Endothelial cell of umbilical vein (primary cell): ENCODE measurements at regions not wholly inside any gene's neighbourhood (a gene's known extent, or its start where the extent isn't known, plus 50 kb on each side); places are given as distances from the start of the nearest gene placed in this dataset.

Source experiments
- BruUV-seq: library from RNA; stranded (reverse); fragments of 400-500 nt; replicated peaks from 2 replicates; lab custom pipeline; 2021; lab: Mats Ljungman, UMichigan
- CTCF ChIA-PET: fragments of 300-600, 350-600 bp; sonication (Branson Sonifier 250); formaldehyde crosslinking; loops from one replicate; lab custom pipeline; 2021; ENCODE audit warnings: antibody characterized with exemption, inconsistent platforms; lab: Charles Lee
- POLR2A ChIA-PET: fragments of 300-600, 350-600 bp; sonication (Branson Sonifier 250); formaldehyde crosslinking; loops from one replicate; lab custom pipeline; 2021; ENCODE audit warnings: antibody characterized with exemption, inconsistent platforms; lab: Charles Lee
- DNase-seq: peaks from one replicate; pipeline ENCODE4 v3.0.0-alpha.2; 2011; ENCODE audit warnings: low read depth, low spot score
- FAIRE-seq: peaks from 2 replicates; lab custom pipeline; 2011; peaks lifted over from hg19 to GRCh38; lab: Jason Lieb, UNC
- H2AFZ ChIP-seq: 2 replicates; pipeline ENCODE4 v1.6.0; 2012; ENCODE audit warnings: low read depth, low read length, control low read depth, inconsistent platforms
- H3K27ac ChIP-seq: 2 replicates; pipeline ENCODE4 v1.5.1; 2011; ENCODE audit warnings: low read depth, mild to moderate bottlenecking, control low read depth, low read length, moderate library complexity; ENCODE audit not compliant: insufficient read depth
- H3K27me3 ChIP-seq, 2 experiments: 2 replicates each; pipeline versions ENCODE4 v1.6.0 to v1.6.1; 2011; ENCODE audit warnings: low read length in 2 of 2, mixed read lengths in 1 of 2; ENCODE audit not compliant: control insufficient read depth in 2 of 2, insufficient read depth in 2 of 2
- H3K36me3 ChIP-seq, 2 experiments: 2 replicates in 1 of 2; 3 replicates in 1 of 2; pipeline ENCODE4 v1.5.1; 2011; ENCODE audit warnings: low read length in 2 of 2, mild to moderate bottlenecking in 1 of 2, moderate library complexity in 1 of 2; ENCODE audit not compliant: control insufficient read depth in 2 of 2, insufficient read depth in 2 of 2; ENCODE audit errors: extremely low read depth in 1 of 2
- H3K4me1 ChIP-seq: 3 replicates; pipeline ENCODE4 v1.5.1; 2011; ENCODE audit warnings: mild to moderate bottlenecking, low read length; ENCODE audit not compliant: control insufficient read depth, insufficient read depth; ENCODE audit errors: extremely low read depth
- H3K4me2 ChIP-seq: 2 replicates; pipeline ENCODE4 v1.6.1; 2011; ENCODE audit warnings: low read length, control low read depth, mixed read lengths; ENCODE audit not compliant: insufficient read depth
- H3K4me3 ChIP-seq, 3 experiments: fragments of 200-600 bp in 1 of 3; sonication (generic), shearing (Covaris generic) in 1 of 3; replicated peaks in 1 of 3; 2 replicates each; pipeline ENCODE4 v1.5.1; 2011 to 2016; ENCODE audit warnings: control low read depth in 3 of 3, low read length in 3 of 3, mild to moderate bottlenecking in 2 of 3, inconsistent platforms in 1 of 3, low read depth in 1 of 3, moderate library complexity in 1 of 3; ENCODE audit not compliant: insufficient read depth in 1 of 3
- H3K79me2 ChIP-seq: 2 replicates; pipeline ENCODE4 v1.6.0; 2012; ENCODE audit warnings: low read length, inconsistent platforms; ENCODE audit not compliant: control insufficient read depth, insufficient read depth
- H3K9ac ChIP-seq: replicated peaks from 2 replicates; pipeline ENCODE3; 2011; ENCODE audit warnings: low read length, control low read depth; ENCODE audit not compliant: insufficient read depth; ENCODE audit errors: extremely low read depth
- H3K9me1 ChIP-seq: replicated peaks from 3 replicates; pipeline ENCODE4 v1.6.0; 2011; ENCODE audit warnings: mild to moderate bottlenecking, low read length; ENCODE audit not compliant: control insufficient read depth, insufficient read depth; ENCODE audit errors: extremely low read depth
- H3K9me3 ChIP-seq: replicated peaks from 2 replicates; pipeline ENCODE4 v1.5.1; 2012; ENCODE audit warnings: low read length, inconsistent platforms; ENCODE audit not compliant: control insufficient read depth, insufficient read depth
- H4K20me1 ChIP-seq: replicated peaks from 2 replicates; pipeline ENCODE3; 2011; ENCODE audit warnings: mild to moderate bottlenecking, low read length; ENCODE audit not compliant: control insufficient read depth, insufficient read depth; ENCODE audit errors: extremely low read depth
- EZH2 ChIP-seq: IDR thresholded peaks from 2 replicates; pipeline ENCODE4 v1.6.1; 2012; ENCODE audit warnings: borderline replicate concordance, low read depth, mild to moderate bottlenecking, moderate library complexity, low read length, inconsistent platforms; ENCODE audit not compliant: severe bottlenecking
- FOS ChIP-seq: IDR thresholded peaks from 2 replicates; pipeline ENCODE4 v1.6.1; 2011; ENCODE audit warnings: mild to moderate bottlenecking, low read length, moderate library complexity, borderline replicate concordance; ENCODE audit not compliant: insufficient read depth
- GATA2 ChIP-seq: IDR thresholded peaks from 2 replicates; pipeline ENCODE4 v1.7.0; 2011; ENCODE audit warnings: low read depth, mild to moderate bottlenecking, moderate library complexity, mixed read lengths, low read length; ENCODE audit not compliant: insufficient read length, insufficient read depth
- JUN ChIP-seq: IDR thresholded peaks from 2 replicates; pipeline ENCODE4 v1.6.1; 2011; ENCODE audit warnings: borderline replicate concordance, low read depth; ENCODE audit not compliant: insufficient read length, insufficient read depth
- MYC ChIP-seq: IDR thresholded peaks from one replicate; pipeline ENCODE4 v1.6.1; 2011; ENCODE audit warnings: mild to moderate bottlenecking, low read depth, low read length
- POLR2A ChIP-seq: IDR thresholded peaks from 2 replicates; pipeline ENCODE4 v1.6.1; 2012; ENCODE audit warnings: low read depth, mild to moderate bottlenecking, control low read depth, low read length
- POLR2AphosphoS5 ChIP-seq: IDR thresholded peaks from 2 replicates; pipeline ENCODE4 v1.6.1; 2012; ENCODE audit warnings: low read depth, mild to moderate bottlenecking, control low read depth, low read length, moderate library complexity; ENCODE audit not compliant: insufficient read depth
- dilution Hi-C: fragments of 300-500 bp; cut with MboI; formaldehyde crosslinking; loops from one replicate; pipeline ENCODE4 v1.15.0; 2019; ENCODE audit warnings: low sequenced_read_pairs; ENCODE audit not compliant: extremely low pct_ligation_motif_present
- intact Hi-C: fragments of 100-400 bp; cut with micrococcal nuclease; formaldehyde crosslinking; loops from one replicate; pipeline ENCODE4 v1.10.0; 2022
- TF ChIP-seq, protein P1 (sequence below), 2 donors: IDR thresholded peaks; 1 replicate in 1 of 2; 2 replicates in 1 of 2; pipeline ENCODE4 v1.5.1; 2011; ENCODE audit warnings: low read length in 2 of 2, mild to moderate bottlenecking in 2 of 2, moderate library complexity in 2 of 2, control low read depth in 1 of 2, inconsistent platforms in 1 of 2, low read depth in 1 of 2; ENCODE audit not compliant: insufficient read depth in 1 of 2; ENCODE audit errors: extremely low read depth in 1 of 2
- TF ChIP-seq, protein P2 (sequence below): IDR thresholded peaks from 2 replicates; pipeline ENCODE4 v1.6.1; 2011; ENCODE audit not compliant: insufficient read depth, insufficient read length

DNA sequence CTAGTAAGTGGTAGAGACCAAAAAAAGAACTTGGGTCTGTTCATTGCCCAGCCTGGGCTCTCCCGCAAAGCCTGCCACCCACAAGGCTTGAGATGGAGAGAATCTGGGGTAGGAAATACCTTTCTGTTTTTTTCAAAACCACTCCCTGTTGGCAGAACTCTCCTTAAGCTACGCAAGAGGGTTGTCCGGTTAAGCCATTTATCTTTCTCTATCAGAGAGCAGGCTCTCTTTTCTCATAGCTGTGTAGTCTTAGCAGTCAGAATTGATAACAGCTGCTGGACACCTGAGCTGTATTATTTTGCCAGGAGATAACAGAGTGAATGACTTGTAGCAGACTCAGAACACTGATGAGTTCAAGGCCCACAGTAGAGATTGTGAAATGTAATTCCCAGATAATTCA lies 1088.1 kb downstream of the TSN start:
- Histone ChIP-seq H3K36me3 (no peaks in the 10 kb centered on the region), H2AFZ (no peak overlapping the region), H3K4me2 (no peak overlapping the region), H3K27me3 (no peaks in the 10 kb centered on the region), H3K4me3 (no peak overlapping the region), H3K27ac (no peak overlapping the region), H3K9me1 (no peaks in the 10 kb centered on the region), H4K20me1 (no peaks in the 10 kb centered on the region), H3K79me2 (no peaks in the 10 kb centered on the region), H3K9ac (no peak overlapping the region), H3K4me1 (no peaks in the 10 kb centered on the region), H3K9me3 (no peaks in the 10 kb centered on the region)
- no TSS peak for BruUV-seq
- CTCF ChIA-PET: no interaction called here
- DNase-seq: no peak
- POLR2A ChIA-PET: no interaction called here
- FAIRE-seq: no peak
- dilution Hi-C loops (no loop called here), intact Hi-C loops (no loop called here)
- no peak for TF ChIP-seq POLR2A
- no peak for TF ChIP-seq MYC

DNA sequence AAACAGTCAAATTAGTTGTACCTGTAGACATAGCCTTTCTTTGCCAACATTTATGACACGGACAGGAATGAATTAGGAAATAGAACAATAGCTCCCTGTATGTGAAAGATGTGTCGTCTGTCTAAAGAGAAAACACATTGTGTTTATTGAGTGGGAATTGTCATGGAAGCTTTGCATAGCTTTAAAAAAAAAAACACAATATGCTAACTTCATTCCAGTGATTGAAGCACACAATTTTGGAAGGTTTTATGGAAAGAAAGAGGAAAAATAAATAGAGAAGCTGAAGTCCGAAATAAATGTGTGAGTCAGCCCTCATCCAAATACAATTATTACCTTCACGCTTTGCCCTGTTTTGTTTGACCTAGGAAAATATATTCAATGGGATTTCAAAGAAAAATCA lies 1095.7 kb downstream of the TSN start:
- BruUV-seq: no TSS peak
- TF ChIP-seq FOS (no peak), GATA2 (no peak), POLR2A (no peak), EZH2 (no peak), MYC (no peak), JUN (no peak), POLR2AphosphoS5 (no peak)
- TF ChIP-seq, protein P1, sequence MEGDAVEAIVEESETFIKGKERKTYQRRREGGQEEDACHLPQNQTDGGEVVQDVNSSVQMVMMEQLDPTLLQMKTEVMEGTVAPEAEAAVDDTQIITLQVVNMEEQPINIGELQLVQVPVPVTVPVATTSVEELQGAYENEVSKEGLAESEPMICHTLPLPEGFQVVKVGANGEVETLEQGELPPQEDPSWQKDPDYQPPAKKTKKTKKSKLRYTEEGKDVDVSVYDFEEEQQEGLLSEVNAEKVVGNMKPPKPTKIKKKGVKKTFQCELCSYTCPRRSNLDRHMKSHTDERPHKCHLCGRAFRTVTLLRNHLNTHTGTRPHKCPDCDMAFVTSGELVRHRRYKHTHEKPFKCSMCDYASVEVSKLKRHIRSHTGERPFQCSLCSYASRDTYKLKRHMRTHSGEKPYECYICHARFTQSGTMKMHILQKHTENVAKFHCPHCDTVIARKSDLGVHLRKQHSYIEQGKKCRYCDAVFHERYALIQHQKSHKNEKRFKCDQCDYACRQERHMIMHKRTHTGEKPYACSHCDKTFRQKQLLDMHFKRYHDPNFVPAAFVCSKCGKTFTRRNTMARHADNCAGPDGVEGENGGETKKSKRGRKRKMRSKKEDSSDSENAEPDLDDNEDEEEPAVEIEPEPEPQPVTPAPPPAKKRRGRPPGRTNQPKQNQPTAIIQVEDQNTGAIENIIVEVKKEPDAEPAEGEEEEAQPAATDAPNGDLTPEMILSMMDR (IDR thresholded peaks at IDR 0.05; ENCODE audit: extremely low read depth in 1 of 2, insufficient read depth in 1 of 2, low read depth in 1 of 2, low read length in 2 of 2): no peak
- TF ChIP-seq, protein P2, sequence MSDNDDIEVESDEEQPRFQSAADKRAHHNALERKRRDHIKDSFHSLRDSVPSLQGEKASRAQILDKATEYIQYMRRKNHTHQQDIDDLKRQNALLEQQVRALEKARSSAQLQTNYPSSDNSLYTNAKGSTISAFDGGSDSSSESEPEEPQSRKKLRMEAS: no peak
- ChIA-PET CTCF (no interaction called here), POLR2A (no interaction called here)
- no peaks in the 10 kb centered on the region for H3K79me2 ChIP-seq
- H3K4me2 ChIP-seq: no peak overlapping the region
- no peaks in the 10 kb centered on the region for H3K27me3 ChIP-seq
- no peak overlapping the region for H2AFZ ChIP-seq
- peaks cover 4% of the 10 kb centered on the region for H3K9me3 ChIP-seq
- FAIRE-seq (no peak), DNase-seq (no peak)
- dilution Hi-C loops (no loop called here), intact Hi-C loops (no loop called here)
- no peak overlapping the region for H3K27ac ChIP-seq
- no peaks in the 10 kb centered on the region for H3K36me3 ChIP-seq
- no peaks in the 10 kb centered on the region for H4K20me1 ChIP-seq
- no peaks in the 10 kb centered on the region for H3K9me1 ChIP-seq
- H3K9ac ChIP-seq: no peak overlapping the region
- H3K4me1 ChIP-seq: no peaks in the 10 kb centered on the region
- H3K4me3 ChIP-seq: no peak overlapping the region
